HEK293 (cell line): ENCODE measurements at regions not wholly inside any gene's neighbourhood (a gene's known extent, or its start where the extent isn't known, plus 50 kb on each side); places are given as distances from the start of the nearest gene placed in this dataset.

Experiments
- CTCF ChIA-PET: fragments of 350-600 bp; formaldehyde crosslinking; extraction: SDS; loops from one replicate; lab custom pipeline; 2021; ENCODE audit warnings: antibody characterized with exemption; lab: Yijun Ruan, JAX
- POLR2A ChIA-PET: fragments of 300-600 bp; formaldehyde crosslinking; extraction: SDS; loops from one replicate; lab custom pipeline; 2020; ENCODE audit warnings: antibody characterized with exemption, inconsistent platforms; lab: Yijun Ruan, JAX
- H3K27ac ChIP-seq: fragments of 200-500 bp; sonication (Bioruptor generic); 2 replicates; pipeline ENCODE4 v1.5.1; 2014; ENCODE audit warnings: low read depth, low read length, control low read depth, inconsistent platforms; ENCODE audit errors: extremely low read depth
- H3K36me3 ChIP-seq, 2 experiments: fragments of 200-500 bp in 1 of 2; sonication (Bioruptor generic) in 1 of 2; 1 replicate in 1 of 2; 2 replicates in 1 of 2; pipeline ENCODE4 v1.5.1; 2014 to 2017; ENCODE audit warnings: inconsistent platforms in 2 of 2, low read length in 2 of 2; ENCODE audit not compliant: control insufficient read depth in 2 of 2, insufficient read depth in 1 of 2
- H3K4me1 ChIP-seq: fragments of 200-500 bp; sonication (Bioruptor generic); 2 replicates; pipeline ENCODE4 v1.5.1; 2014; ENCODE audit warnings: mild to moderate bottlenecking, low read length, inconsistent platforms; ENCODE audit not compliant: control insufficient read depth, insufficient read depth
- H3K4me3 ChIP-seq: 2 replicates; pipeline ENCODE4 v1.5.1; 2011; ENCODE audit warnings: low read depth, mild to moderate bottlenecking, control low read depth, low read length, moderate library complexity
- H3K9me3 ChIP-seq: fragments of 200-500 bp; sonication (Bioruptor generic); 2 replicates; pipeline ENCODE4 v1.5.1; 2014; ENCODE audit warnings: low read depth, low read length, inconsistent platforms; ENCODE audit not compliant: control insufficient read depth, insufficient read depth
- ATF2 ChIP-seq: fragments of 450-650 bp; formaldehyde crosslinking; IDR thresholded peaks from 2 replicates; pipeline ENCODE4 v1.5.1; 2016; ENCODE audit warnings: missing biosample characterization, missing genetic modification characterization, low read depth
- CTCF ChIP-seq: fragments of 450-650 bp; formaldehyde crosslinking; IDR thresholded peaks from 2 replicates; pipeline ENCODE4 v1.5.1; 2016; ENCODE audit warnings: missing biosample characterization, missing genetic modification characterization
- GFI1B ChIP-seq: fragments of 450-650 bp; formaldehyde crosslinking; IDR thresholded peaks from 2 replicates; pipeline ENCODE4 v1.5.1; 2016; ENCODE audit warnings: missing biosample characterization, missing genetic modification characterization
- GLI4 ChIP-seq: fragments of 450-650 bp; formaldehyde crosslinking; IDR thresholded peaks from 2 replicates; pipeline ENCODE4 v1.5.1; 2016; ENCODE audit warnings: missing biosample characterization, missing genetic modification characterization
- KLF1 ChIP-seq: fragments of 450-650 bp; formaldehyde crosslinking; IDR thresholded peaks from 2 replicates; pipeline ENCODE4 v1.5.1; 2016; ENCODE audit warnings: missing biosample characterization, missing genetic modification characterization
- KLF16 ChIP-seq: fragments of 450-650 bp; formaldehyde crosslinking; IDR thresholded peaks from 2 replicates; pipeline ENCODE4 v1.5.1; 2017; ENCODE audit warnings: missing biosample characterization, missing genetic modification characterization
- KLF7 ChIP-seq: fragments of 450-650 bp; formaldehyde crosslinking; IDR thresholded peaks from 2 replicates; pipeline ENCODE4 v1.5.1; 2016; ENCODE audit warnings: missing biosample characterization, missing genetic modification characterization, borderline replicate concordance
- RBAK ChIP-seq: fragments of 450-650 bp; formaldehyde crosslinking; IDR thresholded peaks from 2 replicates; pipeline ENCODE4 v1.5.1; 2016; ENCODE audit warnings: missing biosample characterization, missing genetic modification characterization
- WT1 ChIP-seq: fragments of 450-650 bp; formaldehyde crosslinking; IDR thresholded peaks from 2 replicates; pipeline ENCODE4 v1.5.1; 2016; ENCODE audit warnings: missing biosample characterization, missing genetic modification characterization
- ZBTB10 ChIP-seq: fragments of 450-650 bp; formaldehyde crosslinking; IDR thresholded peaks from 2 replicates; pipeline ENCODE4 v1.5.1; 2016; ENCODE audit warnings: missing biosample characterization, missing genetic modification characterization
- ZBTB17 ChIP-seq: fragments of 450-650 bp; formaldehyde crosslinking; IDR thresholded peaks from 2 replicates; pipeline ENCODE4 v1.5.1; 2016; ENCODE audit warnings: missing biosample characterization, missing genetic modification characterization
- ZNF10 ChIP-seq: fragments of 450-650 bp; formaldehyde crosslinking; IDR thresholded peaks from 2 replicates; pipeline ENCODE4 v1.5.1; 2017; ENCODE audit warnings: missing biosample characterization, missing genetic modification characterization
- ZNF184 ChIP-seq: fragments of 450-650 bp; IDR thresholded peaks from 2 replicates; pipeline ENCODE4 v1.5.1; 2018; ENCODE audit warnings: missing biosample characterization, mild to moderate bottlenecking, missing genetic modification characterization
- ZNF202 ChIP-seq: fragments of 450-650 bp; formaldehyde crosslinking; IDR thresholded peaks from 2 replicates; pipeline ENCODE4 v1.5.1; 2016; ENCODE audit warnings: missing biosample characterization, missing genetic modification characterization, borderline replicate concordance
- ZNF274 ChIP-seq, 2 experiments: fragments of 200-500 bp in 1 of 2; fragments of 450-650 bp in 1 of 2; sonication (Bioruptor generic) in 1 of 2; formaldehyde crosslinking in 1 of 2; IDR thresholded peaks; 2 replicates each; pipeline versions ENCODE4 v1.5.1 to v1.6.1; 2014 to 2016; ENCODE audit warnings: borderline replicate concordance in 1 of 2, inconsistent platforms in 1 of 2, low read length in 1 of 2, missing biosample characterization in 1 of 2, missing genetic modification characterization in 1 of 2
- ZNF311 ChIP-seq: fragments of 450-650 bp; formaldehyde crosslinking; IDR thresholded peaks from 2 replicates; pipeline ENCODE4 v1.5.1; 2017; ENCODE audit warnings: missing biosample characterization, missing genetic modification characterization, borderline replicate concordance
- ZNF324 ChIP-seq: fragments of 450-650 bp; formaldehyde crosslinking; IDR thresholded peaks from 2 replicates; pipeline ENCODE4 v1.5.1; 2016; ENCODE audit warnings: missing biosample characterization, missing genetic modification characterization
- ZNF558 ChIP-seq: fragments of 450-650 bp; formaldehyde crosslinking; IDR thresholded peaks from 2 replicates; pipeline ENCODE4 v1.5.1; 2016; ENCODE audit warnings: missing biosample characterization, missing genetic modification characterization
- ZNF571 ChIP-seq: fragments of 450-650 bp; formaldehyde crosslinking; IDR thresholded peaks from 2 replicates; pipeline ENCODE4 v1.5.0; 2017; ENCODE audit warnings: missing biosample characterization, missing genetic modification characterization
- ZNF621 ChIP-seq: fragments of 450-650 bp; formaldehyde crosslinking; IDR thresholded peaks from 2 replicates; pipeline ENCODE4 v1.5.1; 2017; ENCODE audit warnings: missing biosample characterization, missing genetic modification characterization
- ZNF624 ChIP-seq: fragments of 450-650 bp; formaldehyde crosslinking; IDR thresholded peaks from 2 replicates; pipeline ENCODE4 v1.5.1; 2017; ENCODE audit warnings: missing biosample characterization, missing genetic modification characterization
- ZNF626 ChIP-seq: fragments of 450-650 bp; sonication (Bioruptor Pico); formaldehyde crosslinking; IDR thresholded peaks from 2 replicates; pipeline ENCODE4 v1.5.1; 2018; ENCODE audit warnings: missing biosample characterization, missing genetic modification characterization, inconsistent platforms
- ZNF677 ChIP-seq: fragments of 450-650 bp; IDR thresholded peaks from 2 replicates; pipeline ENCODE4 v1.5.0; 2018; ENCODE audit warnings: missing biosample characterization, mild to moderate bottlenecking, missing genetic modification characterization, moderate library complexity

GRCh38 chr12:105946493-105946901 is 192.3 kb downstream of the NUAK1 start (continued):
- TF ChIP-seq ZBTB10 (tag by site-specific recombination) (no peak), ZNF324 (tag by site-specific recombination) (no peak)

DNA sequence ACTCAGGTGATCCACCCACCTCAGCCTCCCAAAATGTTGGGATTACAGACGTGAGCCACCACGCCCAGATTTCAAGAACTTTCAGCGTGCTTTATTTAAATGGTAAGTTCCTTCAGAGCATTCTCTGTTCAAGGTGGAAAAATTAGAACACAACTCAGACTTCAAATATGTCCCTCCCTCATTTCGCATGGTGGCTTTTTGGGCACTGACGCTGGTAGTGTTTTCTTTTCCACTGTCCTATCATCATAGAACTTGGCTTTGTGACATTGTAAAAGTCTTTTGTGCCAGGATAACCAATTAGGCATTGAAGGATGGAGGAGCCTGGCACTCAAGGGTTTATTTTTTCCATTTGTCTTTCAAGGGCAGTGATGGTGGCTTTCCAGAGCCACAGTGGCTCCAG is 190.8 kb downstream of the NUAK1 start:
- ChIA-PET CTCF (no interaction called here), POLR2A (no interaction called here)
- Histone ChIP-seq H3K27ac (no peak overlapping the region; the same call in 1 of the 2 replicates), H3K36me3 (no peaks in the 10 kb centered on the region), H3K4me3 (no peak overlapping the region), H3K4me1 (no peaks in the 10 kb centered on the region), H3K9me3 (no peaks in the 10 kb centered on the region)
- TF ChIP-seq ZNF621 (tag by site-specific recombination) = no peak
- TF ChIP-seq ZNF626 (tag by site-specific recombination) = no peak
- no peak for TF ChIP-seq ZNF558 (tag by site-specific recombination)
- no peak for TF ChIP-seq ZNF677
- no peak for TF ChIP-seq ZNF311
- no peak for TF ChIP-seq WT1 (tag by site-specific recombination)
- no peak for TF ChIP-seq ZNF202 (tag by site-specific recombination)

DNA sequence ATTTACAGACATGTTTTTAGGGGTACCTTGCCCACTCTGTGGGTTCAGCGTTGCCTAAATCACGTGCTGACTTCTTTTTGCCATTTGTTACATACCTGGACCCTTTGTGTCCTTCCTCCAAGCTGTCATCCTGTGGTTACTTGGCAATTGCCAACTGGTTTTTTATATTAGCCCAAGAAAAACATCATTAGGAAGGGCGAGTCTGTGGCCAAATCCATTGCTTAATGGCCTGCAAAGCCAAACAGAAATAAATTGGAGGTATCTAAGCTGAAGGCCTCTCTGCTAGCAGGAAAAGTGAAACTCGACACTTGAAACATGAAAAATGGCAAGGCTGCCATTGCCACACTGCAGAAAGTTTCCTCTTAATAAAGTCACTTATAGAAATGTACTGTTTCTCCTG is 190.4 kb downstream of the NUAK1 start:
- Histone ChIP-seq H3K4me3 (no peak overlapping the region), H3K36me3 (no peaks in the 10 kb centered on the region), H3K9me3 (no peaks in the 10 kb centered on the region), H3K4me1 (no peaks in the 10 kb centered on the region), H3K27ac (no peak overlapping the region; the same call in 1 of the 2 replicates)
- POLR2A ChIA-PET = no interaction called here
- TF ChIP-seq KLF7 (tag by site-specific recombination) (no peak), KLF1 (no peak), GLI4 (no peak)
- CTCF ChIA-PET = no interaction called here

DNA sequence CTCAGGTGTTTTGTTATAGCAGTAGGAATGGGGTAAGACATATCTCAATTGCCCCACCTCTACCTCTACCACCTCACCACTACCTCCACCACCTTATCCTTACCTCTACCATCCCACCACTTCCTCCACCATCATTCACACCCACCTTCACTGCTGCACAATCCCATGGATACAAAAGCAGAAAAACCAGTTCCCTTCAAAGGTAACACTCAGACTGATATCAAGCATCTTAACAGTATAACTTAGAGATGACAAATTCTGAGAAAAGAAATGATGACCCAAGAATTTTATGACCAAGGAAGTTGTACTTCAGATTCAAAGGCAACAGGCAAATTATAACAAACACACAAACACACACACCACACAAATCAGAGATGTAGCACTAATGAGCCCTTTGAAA is 189.4 kb downstream of the NUAK1 start:
- ChIA-PET CTCF (no interaction called here), POLR2A (no interaction called here)
- Histone ChIP-seq H3K27ac (no peak overlapping the region), H3K36me3 (no peaks in the 10 kb centered on the region), H3K4me3 (no peak overlapping the region), H3K4me1 (no peaks in the 10 kb centered on the region), H3K9me3 (no peaks in the 10 kb centered on the region)
- TF ChIP-seq ZNF558 (tag by site-specific recombination) = no peak
- no peak for TF ChIP-seq ZNF274 (IDR thresholded peaks at IDR 0.05; ENCODE audit: low read length)
- TF ChIP-seq ZNF274 (tag by site-specific recombination; IDR thresholded peaks at IDR 0.05; ENCODE audit: borderline replicate concordance) = no peak
- TF ChIP-seq ZBTB17 (tag by site-specific recombination) = no peak

GRCh38 chr12:105951732-105952131 is 187.0 kb downstream of the NUAK1 start:
- ChIA-PET CTCF (interaction anchor here (0.6 kb wide), 1 partner anchor 9 kb away, joined by 3 read pairs; no protein-coding TSS in a partner anchor), POLR2A (no interaction called here)
- no peak overlapping the region for H3K27ac ChIP-seq
- H3K9me3 ChIP-seq = no peaks in the 10 kb centered on the region
- no peak overlapping the region for H3K4me3 ChIP-seq
- H3K4me1 ChIP-seq = no peaks in the 10 kb centered on the region
- no peaks in the 10 kb centered on the region for H3K36me3 ChIP-seq
- TF ChIP-seq ZNF624 (tag by site-specific recombination) = no peak
- no peak for TF ChIP-seq KLF16 (tag by site-specific recombination)
- TF ChIP-seq CTCF (tag by site-specific recombination) = no peak
- no peak for TF ChIP-seq KLF1
- TF ChIP-seq ZNF571 (tag by site-specific recombination) = no peak
- TF ChIP-seq ZNF10 (tag by site-specific recombination) = no peak
- no peak for TF ChIP-seq RBAK (tag by site-specific recombination)
- TF ChIP-seq ATF2 = no peak
- TF ChIP-seq ZNF184 (tag by site-specific recombination) = no peak
- no peak for TF ChIP-seq GFI1B
